22Rv1 (cell line): ENCODE measurements at regions not wholly inside any gene's neighbourhood (a gene's known extent, or its start where the extent isn't known, plus 50 kb on each side); places are given as distances from the start of the nearest gene placed in this dataset.

Experiments
- ZFX ChIP-seq: fragments of 450-650 bp; IDR thresholded peaks from 2 replicates; pipeline ENCODE4 v1.6.1; 2017; ENCODE audit warnings: antibody characterized with exemption, borderline replicate concordance
- TF ChIP-seq, protein P1 (sequence below): fragments of 450-650 bp; IDR thresholded peaks from 2 replicates; pipeline ENCODE4 v1.5.1; 2017; ENCODE audit warnings: mild to moderate bottlenecking

DNA sequence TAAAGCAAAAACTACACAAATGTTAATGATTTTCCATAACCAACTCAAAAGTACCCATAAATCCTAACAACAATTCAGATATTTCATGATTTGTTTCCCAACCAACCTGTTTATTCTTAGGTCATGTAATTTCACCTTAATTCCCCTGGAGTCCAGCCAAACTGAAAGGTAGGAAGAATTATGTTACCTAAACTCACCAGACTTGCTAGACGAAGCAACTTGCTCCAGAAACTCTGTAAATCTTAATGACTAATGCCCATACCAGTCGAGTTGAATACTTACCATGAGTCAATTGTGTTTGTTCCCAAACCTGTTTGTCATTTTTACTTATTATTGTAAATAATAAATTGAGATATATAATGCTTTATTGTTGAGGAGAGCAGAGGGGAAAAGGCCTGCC lies 1030.0 kb downstream of the TBL1XR1 start:
- TF ChIP-seq, protein P1, sequence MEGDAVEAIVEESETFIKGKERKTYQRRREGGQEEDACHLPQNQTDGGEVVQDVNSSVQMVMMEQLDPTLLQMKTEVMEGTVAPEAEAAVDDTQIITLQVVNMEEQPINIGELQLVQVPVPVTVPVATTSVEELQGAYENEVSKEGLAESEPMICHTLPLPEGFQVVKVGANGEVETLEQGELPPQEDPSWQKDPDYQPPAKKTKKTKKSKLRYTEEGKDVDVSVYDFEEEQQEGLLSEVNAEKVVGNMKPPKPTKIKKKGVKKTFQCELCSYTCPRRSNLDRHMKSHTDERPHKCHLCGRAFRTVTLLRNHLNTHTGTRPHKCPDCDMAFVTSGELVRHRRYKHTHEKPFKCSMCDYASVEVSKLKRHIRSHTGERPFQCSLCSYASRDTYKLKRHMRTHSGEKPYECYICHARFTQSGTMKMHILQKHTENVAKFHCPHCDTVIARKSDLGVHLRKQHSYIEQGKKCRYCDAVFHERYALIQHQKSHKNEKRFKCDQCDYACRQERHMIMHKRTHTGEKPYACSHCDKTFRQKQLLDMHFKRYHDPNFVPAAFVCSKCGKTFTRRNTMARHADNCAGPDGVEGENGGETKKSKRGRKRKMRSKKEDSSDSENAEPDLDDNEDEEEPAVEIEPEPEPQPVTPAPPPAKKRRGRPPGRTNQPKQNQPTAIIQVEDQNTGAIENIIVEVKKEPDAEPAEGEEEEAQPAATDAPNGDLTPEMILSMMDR: no peak
- no peak for TF ChIP-seq ZFX
